ENCODE measurements at regions not wholly inside any gene's neighbourhood (a gene's known extent, or its start where the extent isn't known, plus 50 kb on each side); places are given as distances from the start of the nearest gene placed in this dataset.

- TF ChIP-seq CTCF (IDR thresholded peaks at IDR 0.05) (no peak), ZFX (IDR thresholded peaks at IDR 0.05; ENCODE audit: borderline replicate concordance) (no peak)
Observed at GRCh38 chr5:167863883-167864282, 427.6 kb upstream of the WWC1 start.
